T-helper 2 cell treated with Interferon-gamma antibody and Interleukin-4, amounts not matched to agents 5 μg/mL and 100 μg/mL, for 36 hours (primary cell): ENCODE measurements at regions not wholly inside any gene's neighbourhood (a gene's known extent, or its start where the extent isn't known, plus 50 kb on each side); places are given as distances from the start of the nearest gene placed in this dataset.

Source experiments
- DNase-seq: peaks from one replicate; pipeline ENCODE4 v3.0.0; 2021; ENCODE audit warnings: low spot score
- H3K27ac Mint-ChIP-seq: one replicate; pipeline ENCODE4 v1.8.0; 2021; ENCODE audit warnings: mild to moderate bottlenecking, mixed read lengths
- H3K27me3 Mint-ChIP-seq: one replicate; pipeline ENCODE4 v1.8.0; 2021; ENCODE audit warnings: low read depth, mixed read lengths
- H3K36me3 Mint-ChIP-seq: one replicate; pipeline ENCODE4 v1.8.0; 2021; ENCODE audit warnings: low read depth, mixed read lengths
- H3K4me1 Mint-ChIP-seq: one replicate; pipeline ENCODE4 v1.8.0; 2021; ENCODE audit warnings: low read depth, mixed read lengths
- H3K4me3 Mint-ChIP-seq: one replicate; pipeline ENCODE4 v1.8.0; 2022; ENCODE audit warnings: mild to moderate bottlenecking, moderate library complexity, mixed read lengths
- H3K9me3 Mint-ChIP-seq: one replicate; pipeline ENCODE4 v1.8.0; 2021; ENCODE audit warnings: mixed read lengths

GRCh38 chr4:175929932-175930331 lies 117.9 kb upstream of the GPM6A start:
- Mint-ChIP-seq H3K4me1 (no peaks in the 10 kb centered on the region), H3K27ac (no peak overlapping the region), H3K27me3 (no peaks in the 10 kb centered on the region), H3K36me3 (no peaks in the 10 kb centered on the region), H3K4me3 (no peak overlapping the region), H3K9me3 (no peaks in the 10 kb centered on the region)
- DNase-seq, result no peak

- Mint-ChIP-seq H3K9me3 (no peaks in the 10 kb centered on the region), H3K4me3 (no peak overlapping the region), H3K36me3 (no peaks in the 10 kb centered on the region), H3K4me1 (no peaks in the 10 kb centered on the region), H3K27ac (no peak overlapping the region), H3K27me3 (no peaks in the 10 kb centered on the region)
- no peak for DNase-seq
Observed at GRCh38 chr4:175930471-175930870, 118.4 kb upstream of the GPM6A start.

DNA sequence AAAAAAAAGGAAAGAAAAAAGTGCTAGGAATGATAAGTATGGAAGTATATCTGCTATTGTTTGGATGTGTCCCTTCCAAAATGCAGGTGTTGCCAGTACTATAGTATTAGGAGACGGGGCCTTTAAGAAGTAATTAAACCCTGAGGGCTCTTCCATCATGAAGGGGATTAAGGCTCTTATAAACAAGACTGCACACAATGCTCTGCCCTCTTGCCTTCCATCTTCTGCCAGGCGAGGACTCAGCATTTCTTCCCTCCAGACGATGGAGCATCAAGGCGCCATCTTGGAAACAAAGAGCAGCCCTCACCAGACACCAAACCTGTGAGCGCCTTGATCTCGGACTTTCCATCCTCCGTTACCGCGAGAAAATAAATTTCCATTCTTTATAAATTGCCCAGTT lies 120.1 kb upstream of the GPM6A start:
- H3K9me3 Mint-ChIP-seq, result no peaks in the 10 kb centered on the region
- H3K4me3 Mint-ChIP-seq, result no peak overlapping the region
- no peaks in the 10 kb centered on the region for H3K27me3 Mint-ChIP-seq
- H3K36me3 Mint-ChIP-seq, result no peaks in the 10 kb centered on the region
- no peak for DNase-seq
- H3K4me1 Mint-ChIP-seq, result no peaks in the 10 kb centered on the region
- no peak overlapping the region for H3K27ac Mint-ChIP-seq

GRCh38 chr4:175934506-175934905 lies 122.4 kb upstream of the GPM6A start:
- no peak overlapping the region for H3K27ac Mint-ChIP-seq
- H3K4me1 Mint-ChIP-seq, result no peaks in the 10 kb centered on the region
- DNase-seq, result no peak
- no peaks in the 10 kb centered on the region for H3K27me3 Mint-ChIP-seq
- H3K4me3 Mint-ChIP-seq, result no peak overlapping the region
- H3K9me3 Mint-ChIP-seq, result no peaks in the 10 kb centered on the region
- H3K36me3 Mint-ChIP-seq, result no peaks in the 10 kb centered on the region

DNA sequence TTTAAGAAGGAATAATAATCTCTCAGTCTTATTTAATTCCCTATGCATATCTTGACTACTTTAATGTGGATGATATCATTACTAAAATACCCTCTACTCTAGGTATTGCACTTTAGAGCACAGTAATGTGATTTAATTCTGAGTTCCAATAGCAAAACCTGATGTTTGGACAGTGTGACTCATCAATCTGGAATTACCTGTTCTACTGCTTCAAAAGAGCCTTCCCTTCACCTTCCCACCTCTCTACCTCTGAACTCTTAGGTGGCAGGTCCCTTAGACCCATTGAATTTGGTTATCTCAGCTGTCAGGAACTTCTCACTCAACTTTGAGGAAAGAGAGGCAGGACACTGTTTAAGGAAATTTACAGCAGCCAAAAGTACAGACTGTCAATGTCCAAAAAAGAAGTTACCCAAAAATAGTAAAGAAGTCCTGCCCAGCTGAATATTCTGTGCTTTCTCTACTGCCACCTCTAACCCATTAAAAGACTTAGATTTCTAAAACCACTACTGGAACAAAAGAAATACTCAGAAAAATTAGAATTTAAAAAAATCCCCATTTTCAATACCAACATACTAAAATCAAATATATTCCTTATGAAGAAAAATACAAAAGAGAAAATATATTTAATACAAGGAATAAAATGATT lies 123.1 kb upstream of the GPM6A start:
- no peaks in the 10 kb centered on the region for H3K9me3 Mint-ChIP-seq
- no peak overlapping the region for H3K4me3 Mint-ChIP-seq
- H3K36me3 Mint-ChIP-seq, result no peaks in the 10 kb centered on the region
- H3K27me3 Mint-ChIP-seq, result no peaks in the 10 kb centered on the region
- no peaks in the 10 kb centered on the region for H3K4me1 Mint-ChIP-seq
- no peak for DNase-seq
- H3K27ac Mint-ChIP-seq, result no peak overlapping the region

DNA sequence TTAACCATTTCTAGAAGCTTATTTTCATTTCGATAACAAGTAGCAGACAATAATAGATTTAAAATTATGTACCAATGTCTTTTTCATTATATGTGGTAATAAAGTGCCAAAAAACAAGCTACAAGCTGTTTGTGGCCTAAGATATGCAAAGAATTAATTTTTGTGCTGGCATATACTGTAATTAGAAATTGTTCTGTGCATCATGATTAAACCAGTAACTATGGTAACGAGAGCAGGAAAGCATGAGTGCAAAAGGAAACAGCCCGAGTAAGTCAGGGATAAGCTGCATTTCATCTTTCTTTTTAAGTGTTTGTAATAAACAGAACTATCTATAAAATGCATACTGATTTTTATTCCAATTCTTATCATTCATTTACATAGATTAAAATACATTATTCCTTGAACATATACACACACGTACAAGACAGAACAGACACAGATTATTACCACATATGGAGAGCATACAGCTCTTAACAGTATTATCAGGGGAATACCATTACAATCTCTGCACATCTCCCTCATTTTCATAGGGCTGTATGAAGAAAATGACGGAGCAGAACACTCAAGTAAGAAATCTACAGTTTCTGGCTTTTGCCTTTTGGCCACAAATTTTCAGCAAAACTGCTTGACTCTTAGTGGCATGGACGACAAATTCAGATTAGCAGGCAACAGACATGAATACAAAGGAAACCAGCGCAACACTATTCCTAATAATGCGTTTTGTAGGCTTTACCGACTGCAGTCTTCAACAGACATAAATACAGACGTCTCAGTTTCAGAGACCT lies 121.3 kb upstream of the WDR17 start:
- Mint-ChIP-seq H3K36me3 (no peaks in the 10 kb centered on the region), H3K4me1 (peaks cover 8% of the 10 kb centered on the region), H3K9me3 (no peaks in the 10 kb centered on the region), H3K27me3 (peaks cover 4% of the 10 kb centered on the region), H3K27ac (no peak overlapping the region), H3K4me3 (no peak overlapping the region)
- no peak for DNase-seq

GRCh38 chr4:175946472-175947116 lies 119.0 kb upstream of the WDR17 start:
- Mint-ChIP-seq H3K36me3 (no peaks in the 10 kb centered on the region), H3K27ac (peak overlapping the region; percentile 3), H3K27me3 (peaks cover 4% of the 10 kb centered on the region), H3K4me3 (peak overlapping the region; percentile 64), H3K4me1 (peaks cover 8% of the 10 kb centered on the region), H3K9me3 (no peaks in the 10 kb centered on the region)
- DNase-seq, result no peak

DNA sequence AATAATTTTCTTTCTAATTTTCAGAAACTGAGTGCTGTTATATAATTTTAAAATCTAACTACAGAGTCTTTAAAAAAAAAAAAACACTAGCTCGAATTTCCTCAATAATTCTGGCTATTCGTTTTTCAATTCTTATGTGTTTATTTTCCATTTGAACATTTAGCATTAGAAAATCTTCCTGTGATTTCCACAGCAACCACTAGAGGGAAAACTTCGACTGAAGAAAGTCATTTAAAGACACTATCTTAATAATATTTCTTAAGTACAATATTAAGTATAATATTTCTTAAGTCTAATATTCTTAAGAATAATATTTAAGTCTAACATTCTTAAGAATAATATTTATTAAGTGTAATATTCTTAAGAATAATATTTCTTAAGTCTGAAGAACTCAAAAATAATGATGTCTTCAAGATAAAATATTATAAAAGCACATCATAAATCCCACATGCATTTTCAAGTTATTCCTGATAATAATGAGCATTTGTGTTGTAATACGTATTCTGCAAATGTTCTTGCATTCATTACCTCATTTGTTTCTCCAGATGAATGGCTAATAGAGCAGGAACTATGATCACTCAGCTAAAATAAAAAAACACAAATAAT lies 118.4 kb upstream of the WDR17 start:
- peaks cover 8% of the 10 kb centered on the region for H3K4me1 Mint-ChIP-seq
- no peaks in the 10 kb centered on the region for H3K9me3 Mint-ChIP-seq
- DNase-seq, result no peak
- no peaks in the 10 kb centered on the region for H3K36me3 Mint-ChIP-seq
- H3K4me3 Mint-ChIP-seq, result no peak overlapping the region
- H3K27ac Mint-ChIP-seq, result no peak overlapping the region
- H3K27me3 Mint-ChIP-seq, result peaks cover 4% of the 10 kb centered on the region

- Mint-ChIP-seq H3K36me3 (no peaks in the 10 kb centered on the region), H3K27me3 (peaks cover 4% of the 10 kb centered on the region), H3K9me3 (no peaks in the 10 kb centered on the region)
Observed at GRCh38 chr4:175951794-175952193, 113.8 kb upstream of the WDR17 start.

GRCh38 chr4:175953116-175953515 lies 112.5 kb upstream of the WDR17 start:
- H3K36me3 Mint-ChIP-seq, result no peaks in the 10 kb centered on the region
- H3K27me3 Mint-ChIP-seq, result peaks cover 4% of the 10 kb centered on the region
- no peaks in the 10 kb centered on the region for H3K4me1 Mint-ChIP-seq
- no peak overlapping the region for H3K4me3 Mint-ChIP-seq
- no peak for DNase-seq
- no peak overlapping the region for H3K27ac Mint-ChIP-seq
- no peaks in the 10 kb centered on the region for H3K9me3 Mint-ChIP-seq

More at GRCh38 chr4:175951794-175952193, 113.8 kb upstream of the WDR17 start:
- Mint-ChIP-seq H3K27ac (no peak overlapping the region), H3K4me3 (no peak overlapping the region), H3K4me1 (peaks cover under 1% of the 10 kb centered on the region)
- no peak for DNase-seq

DNA sequence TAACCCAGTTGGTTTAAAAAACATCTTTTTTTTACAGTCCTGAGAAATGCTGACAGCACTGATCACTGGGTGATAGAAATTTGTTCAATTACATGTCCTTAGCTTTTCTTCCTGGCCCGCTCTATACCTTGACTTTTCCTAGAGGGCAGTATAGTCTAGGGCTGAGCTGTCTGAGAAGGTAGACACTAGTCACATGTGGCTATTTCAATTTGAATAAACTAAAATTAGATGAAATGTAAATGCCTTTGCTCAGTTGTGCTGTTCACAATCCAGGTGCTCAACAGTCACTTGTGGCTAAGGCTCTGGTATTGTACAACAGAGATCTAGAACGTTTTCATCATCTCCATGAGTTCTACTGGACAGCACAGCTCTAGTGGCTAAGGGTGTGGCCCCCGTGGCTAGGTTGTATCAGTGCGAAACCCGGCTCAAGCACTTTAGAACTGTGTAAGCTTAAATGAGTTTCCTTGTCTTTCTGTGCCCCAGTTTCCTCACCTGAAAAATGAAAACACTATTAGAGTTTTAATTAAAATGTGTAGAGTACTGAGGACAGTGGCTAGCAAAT lies 111.6 kb upstream of the WDR17 start:
- no peak for DNase-seq
- no peaks in the 10 kb centered on the region for H3K9me3 Mint-ChIP-seq
- H3K36me3 Mint-ChIP-seq, result no peaks in the 10 kb centered on the region
- H3K4me3 Mint-ChIP-seq, result no peak overlapping the region
- H3K27me3 Mint-ChIP-seq, result no peaks in the 10 kb centered on the region
- H3K27ac Mint-ChIP-seq, result no peak overlapping the region
- H3K4me1 Mint-ChIP-seq, result no peaks in the 10 kb centered on the region

- no peaks in the 10 kb centered on the region for H3K4me1 Mint-ChIP-seq
Observed at GRCh38 chr4:175954685-175955084, 111.0 kb upstream of the WDR17 start.

GRCh38 chr4:175961604-175962003 lies 104.0 kb upstream of the WDR17 start:
- Mint-ChIP-seq H3K4me1 (no peaks in the 10 kb centered on the region), H3K9me3 (no peaks in the 10 kb centered on the region)

More at GRCh38 chr4:175954685-175955084, 111.0 kb upstream of the WDR17 start:
- DNase-seq, result no peak
- Mint-ChIP-seq H3K36me3 (no peaks in the 10 kb centered on the region), H3K27me3 (no peaks in the 10 kb centered on the region), H3K27ac (no peak overlapping the region), H3K9me3 (no peaks in the 10 kb centered on the region), H3K4me3 (no peak overlapping the region)

DNA sequence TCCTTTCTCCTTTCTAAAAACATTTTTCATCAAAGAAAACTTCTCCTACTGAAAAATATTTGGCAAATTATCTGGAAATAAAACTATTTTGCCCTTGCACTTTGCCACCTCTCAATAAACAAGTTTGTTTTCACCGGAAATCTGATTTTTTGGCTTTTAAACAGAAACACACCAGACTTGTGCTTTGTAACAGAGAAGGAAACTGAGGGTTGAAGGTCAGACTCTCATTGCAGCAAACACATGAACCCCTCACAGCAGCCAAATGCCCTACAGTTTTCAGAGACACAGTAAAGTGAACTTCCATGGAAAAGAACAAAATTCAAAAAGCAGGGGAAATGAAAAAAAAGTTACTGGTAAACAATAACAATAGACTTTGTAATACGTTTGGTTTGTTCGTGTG lies 95.6 kb upstream of the WDR17 start:
- Mint-ChIP-seq H3K27me3 (no peaks in the 10 kb centered on the region), H3K4me1 (no peaks in the 10 kb centered on the region), H3K9me3 (no peaks in the 10 kb centered on the region), H3K27ac (no peak overlapping the region), H3K36me3 (no peaks in the 10 kb centered on the region), H3K4me3 (no peak overlapping the region)
- no peak for DNase-seq

More at GRCh38 chr4:175961604-175962003, 104.0 kb upstream of the WDR17 start:
- no peak overlapping the region for H3K4me3 Mint-ChIP-seq
- no peaks in the 10 kb centered on the region for H3K27me3 Mint-ChIP-seq
- no peak for DNase-seq
- no peak overlapping the region for H3K27ac Mint-ChIP-seq
- no peaks in the 10 kb centered on the region for H3K36me3 Mint-ChIP-seq
